ENCODE measurements at regions not wholly inside any gene's neighbourhood (a gene's known extent, or its start where the extent isn't known, plus 50 kb on each side); places are given as distances from the start of the nearest gene placed in this dataset.

DNA sequence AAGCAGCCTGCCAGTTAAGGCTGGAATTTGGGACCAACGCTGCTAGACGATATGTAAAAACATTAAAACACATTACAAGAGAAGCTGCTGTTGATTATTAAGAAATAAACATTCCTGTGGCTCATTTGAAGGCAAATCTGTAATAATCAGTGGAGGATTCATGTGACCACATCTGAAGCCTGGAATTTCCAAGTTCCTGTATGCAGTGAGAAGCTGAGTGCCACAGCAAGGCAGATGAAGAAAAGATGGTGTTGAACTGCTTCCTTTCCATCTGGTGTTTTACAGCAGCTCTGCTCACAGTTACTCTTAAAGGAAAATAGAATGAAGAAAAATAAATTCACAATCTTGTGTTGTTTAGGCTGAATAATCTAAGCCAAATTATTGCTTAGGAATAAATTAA lies 139.3 kb upstream of the ROBO2 start:
- DNase-seq (ENCODE audit: low read depth): no peak

DNA sequence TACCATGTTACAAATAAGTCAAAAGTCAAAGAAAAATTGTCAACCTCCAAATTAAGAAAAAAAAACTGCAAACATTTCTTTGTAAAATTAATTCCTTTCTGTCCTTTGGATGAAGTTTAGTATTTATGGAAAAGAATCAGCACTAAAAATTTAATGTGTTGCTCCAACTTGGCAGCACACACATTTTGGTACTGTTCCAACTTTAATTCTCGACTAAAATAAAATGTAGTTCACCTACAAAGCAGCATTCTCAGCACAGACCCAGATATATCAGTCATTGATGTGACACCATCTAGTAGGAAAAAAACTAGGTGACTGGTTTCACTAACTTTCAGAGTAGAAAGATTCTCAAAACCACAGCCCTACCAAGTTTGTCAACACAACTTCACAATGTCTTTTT lies 131.7 kb upstream of the ROBO2 start:
- DNase-seq (ENCODE audit: low read depth): no peak

DNA sequence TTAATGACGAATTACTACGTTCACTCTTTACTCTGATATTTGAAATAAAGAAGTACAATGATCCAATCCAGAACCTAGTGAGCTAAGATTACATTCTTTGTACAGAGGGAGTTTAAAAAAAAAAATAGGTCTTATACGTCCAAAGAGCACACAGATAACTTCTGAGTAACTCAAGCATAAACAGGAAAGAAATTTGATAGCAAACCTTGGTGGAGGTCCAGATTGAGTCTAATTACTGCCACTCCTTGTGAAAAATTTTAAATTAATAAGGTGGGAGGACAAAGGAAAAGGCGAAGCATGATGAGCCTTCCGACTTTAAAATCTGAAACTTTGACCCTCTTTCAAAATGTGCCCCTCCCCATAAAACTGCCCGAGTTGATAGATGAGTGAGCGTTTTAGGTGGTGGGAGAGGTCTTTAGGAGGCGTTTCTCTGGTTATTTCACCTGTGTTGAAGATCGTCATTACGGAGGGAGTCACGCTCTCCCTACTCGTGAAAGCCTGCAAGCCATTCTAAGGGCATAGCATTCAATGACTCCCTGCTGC lies 127.0 kb upstream of the ROBO2 start:
- no peak for DNase-seq (ENCODE audit: low read depth)

DNA sequence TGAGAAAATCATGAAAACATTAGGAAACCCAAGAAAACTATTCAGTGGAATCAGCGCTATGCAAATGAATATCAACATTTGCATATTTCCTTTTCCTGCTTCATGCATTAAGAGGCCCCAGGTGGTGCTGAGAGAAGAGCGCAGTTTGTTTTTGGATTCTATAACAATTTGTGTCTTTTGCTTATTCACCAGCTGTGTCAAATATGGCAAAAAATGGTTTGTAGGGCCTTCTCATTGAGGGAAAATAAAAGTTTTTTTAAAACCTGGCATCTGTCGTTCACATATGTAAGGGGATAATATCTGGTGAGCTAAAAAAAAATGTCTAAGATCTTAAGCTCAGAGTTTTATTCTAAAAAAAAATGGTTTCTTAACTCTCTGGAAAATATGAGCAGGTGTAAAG lies 122.5 kb upstream of the ROBO2 start:
- no peak for DNase-seq (ENCODE audit: low read depth)

DNA sequence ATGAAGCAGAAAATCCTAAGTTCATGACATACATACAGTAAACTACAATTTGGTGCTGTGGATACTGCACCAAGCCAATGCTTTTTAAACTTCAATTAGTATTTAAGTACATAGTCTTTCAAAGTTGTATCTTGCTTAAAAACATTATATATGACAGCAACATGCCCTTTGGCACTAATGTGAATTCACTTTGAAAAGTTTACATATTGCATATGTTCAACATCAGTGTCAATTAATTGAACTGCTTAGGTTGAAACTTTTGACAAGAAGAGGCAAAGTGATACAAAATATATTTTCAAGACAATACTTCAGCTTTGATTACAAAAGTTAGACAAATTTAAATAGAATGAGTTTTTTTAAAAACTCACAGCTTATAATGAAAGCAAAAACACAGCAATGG lies 119.4 kb upstream of the ROBO2 start:
- DNase-seq (ENCODE audit: low read depth): no peak

DNA sequence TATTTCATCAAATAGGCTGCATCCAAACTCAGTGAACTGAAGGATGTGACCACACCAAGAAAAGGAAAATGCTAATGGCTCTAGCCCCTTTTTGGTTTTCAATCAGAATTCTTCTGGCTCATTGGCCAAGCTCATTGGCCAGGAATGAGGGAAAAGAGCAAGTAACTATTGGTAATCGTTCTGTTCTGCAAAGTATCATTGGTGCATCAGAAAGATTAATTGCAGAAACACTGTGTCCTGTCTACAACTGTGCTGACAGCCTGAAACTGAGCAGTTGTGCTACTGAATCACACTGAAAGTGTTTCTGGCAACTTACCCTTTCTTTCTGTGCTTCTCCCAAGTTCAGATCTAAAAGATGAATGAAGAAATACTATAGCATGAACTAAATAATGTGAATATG lies 116.4 kb upstream of the ROBO2 start:
- no peak for DNase-seq (ENCODE audit: low read depth)

DNA sequence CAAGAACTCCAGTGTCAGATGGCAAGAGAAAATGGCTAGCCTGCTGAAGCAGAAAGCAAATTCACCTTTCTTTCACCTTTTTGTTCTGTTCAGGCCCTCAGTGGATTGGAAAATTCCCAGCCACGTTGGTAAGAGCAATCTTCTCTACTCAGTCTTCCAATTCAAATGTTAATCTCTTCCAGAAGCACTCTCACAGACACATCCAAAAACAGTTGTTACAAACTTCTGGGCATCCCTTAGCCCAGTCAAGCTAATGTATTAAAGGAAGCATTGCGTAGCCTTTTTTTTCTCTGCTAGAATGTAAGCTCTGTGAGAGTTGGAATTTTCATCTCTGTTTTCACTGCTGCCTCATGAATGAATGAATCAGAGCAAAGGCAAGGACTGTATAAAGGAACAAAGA lies 109.2 kb upstream of the ROBO2 start:
- no peak for DNase-seq (ENCODE audit: low read depth)

DNA sequence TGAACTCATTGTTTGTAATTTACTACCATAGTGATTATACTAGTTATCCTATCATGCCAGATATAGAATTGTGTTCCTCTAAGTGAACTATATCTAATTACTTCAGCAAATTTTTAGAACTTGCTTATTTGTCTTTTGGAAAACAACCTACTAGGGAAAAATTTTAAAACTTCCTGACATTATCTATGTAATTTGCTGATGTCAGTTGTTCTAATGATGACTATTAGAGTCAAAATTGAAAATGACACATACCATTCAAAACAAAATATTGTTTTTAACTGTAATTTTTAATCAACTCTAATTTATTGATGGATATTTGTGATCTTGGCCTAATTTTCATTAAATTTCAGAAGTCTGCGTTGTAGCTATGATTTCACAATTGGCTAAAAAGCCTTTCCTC lies 106.7 kb upstream of the ROBO2 start:
- no peak for DNase-seq (ENCODE audit: low read depth)

DNA sequence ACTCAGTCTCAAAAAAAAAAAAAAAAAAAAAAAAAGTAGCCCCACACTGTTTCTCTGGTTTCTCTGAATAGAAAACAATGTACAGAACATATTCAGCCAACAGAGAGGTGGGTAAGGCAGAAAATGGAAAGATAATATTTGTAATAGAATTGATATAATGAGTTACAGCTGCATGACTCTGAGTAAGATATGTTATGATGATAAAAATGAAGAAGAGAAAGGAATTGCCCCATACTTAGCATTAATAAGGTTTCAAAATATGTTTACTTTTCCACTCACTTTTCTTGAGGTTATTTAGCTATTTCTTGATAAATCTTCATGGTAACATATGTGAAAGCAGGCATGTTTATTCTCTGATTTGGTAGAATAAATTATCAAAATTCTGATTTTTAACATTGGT lies 100.9 kb upstream of the ROBO2 start:
- DNase-seq (ENCODE audit: low read depth): no peak

DNA sequence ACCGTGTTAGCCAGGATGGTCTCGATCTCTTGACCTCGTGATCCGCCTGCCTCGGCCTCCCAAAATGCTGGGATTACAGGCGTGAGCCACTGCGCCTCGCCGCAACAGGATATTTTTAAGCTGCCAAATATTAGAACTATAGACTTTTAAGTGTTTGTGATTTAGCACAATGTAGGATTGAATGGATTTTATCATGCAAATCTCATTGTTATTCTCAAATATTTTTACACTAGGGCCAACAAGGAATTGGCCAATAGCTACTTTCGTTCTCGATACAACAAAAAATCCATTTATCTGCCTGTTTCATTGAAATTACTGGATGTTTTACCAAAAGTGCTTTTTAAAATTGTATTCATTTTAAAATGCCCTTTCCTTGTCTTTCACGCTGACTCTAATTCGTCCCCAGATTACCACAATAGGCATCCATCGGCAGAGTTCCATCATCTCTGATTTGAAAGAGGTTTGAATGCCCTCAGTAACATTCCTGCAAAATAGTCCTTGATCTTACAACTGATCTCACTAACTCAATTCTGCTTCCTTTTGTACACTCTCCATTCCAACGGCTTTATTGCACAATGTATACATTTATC lies 99.6 kb upstream of the ROBO2 start:
- DNase-seq (ENCODE audit: low read depth): no peak

DNA sequence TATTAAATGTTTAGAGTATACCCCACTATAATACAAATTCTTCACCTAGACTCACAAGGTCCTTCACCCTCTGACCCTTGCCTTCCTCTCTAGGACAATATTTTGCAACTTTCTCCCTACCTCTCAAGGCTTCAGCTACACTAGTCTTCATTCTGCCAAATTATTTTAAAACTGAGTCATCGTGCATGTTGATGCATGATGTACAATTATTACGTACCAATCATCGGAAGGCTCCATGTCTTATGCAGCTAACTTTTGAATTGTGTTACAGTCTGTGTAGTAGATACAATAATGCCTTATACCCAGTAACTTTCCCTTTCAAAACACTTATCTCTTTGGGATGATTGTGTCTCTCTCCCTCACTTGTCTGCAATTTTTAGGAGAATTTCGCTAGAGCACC lies 98.5 kb upstream of the ROBO2 start:
- DNase-seq (ENCODE audit: low read depth): no peak

DNA sequence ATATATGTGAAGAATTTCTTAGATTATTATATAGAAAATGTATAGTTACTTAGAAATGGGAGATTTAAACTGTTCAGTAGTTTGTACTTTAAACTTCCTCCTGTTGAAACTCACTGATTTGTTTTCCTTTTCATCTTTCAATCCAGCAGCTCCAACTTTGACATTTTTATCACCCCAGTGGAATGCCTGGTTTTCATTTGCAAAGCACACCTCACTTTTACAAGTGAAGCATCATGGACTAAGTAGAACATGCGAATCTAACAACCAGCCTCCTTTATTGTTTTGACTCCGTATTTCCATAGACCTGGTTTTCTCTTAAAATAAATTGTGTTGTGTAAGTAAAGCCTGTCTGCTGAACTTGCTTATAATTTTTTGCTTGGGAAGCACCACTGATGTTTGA lies 97.8 kb upstream of the ROBO2 start:
- DNase-seq (ENCODE audit: low read depth): no peak

DNA sequence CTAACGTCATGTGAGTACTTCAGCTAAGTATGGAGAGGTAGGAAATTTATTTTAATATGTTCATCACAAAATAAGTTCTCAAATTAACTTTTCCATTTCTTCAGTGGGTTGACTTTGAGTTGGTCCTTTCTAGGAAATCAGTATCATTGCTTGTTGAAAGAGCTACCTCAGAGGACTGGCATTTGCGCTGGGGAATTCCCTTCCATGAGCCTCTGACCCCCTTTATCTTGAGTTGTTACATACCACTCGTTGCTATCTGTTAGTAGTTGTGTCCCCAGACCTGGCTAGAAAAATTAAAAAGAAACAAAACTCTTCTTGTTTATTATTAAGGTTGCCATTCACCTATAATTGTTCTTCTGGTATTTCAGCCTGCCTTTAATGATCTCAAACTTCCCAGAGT lies 96.8 kb upstream of the ROBO2 start:
- no peak for DNase-seq (ENCODE audit: low read depth)

DNA sequence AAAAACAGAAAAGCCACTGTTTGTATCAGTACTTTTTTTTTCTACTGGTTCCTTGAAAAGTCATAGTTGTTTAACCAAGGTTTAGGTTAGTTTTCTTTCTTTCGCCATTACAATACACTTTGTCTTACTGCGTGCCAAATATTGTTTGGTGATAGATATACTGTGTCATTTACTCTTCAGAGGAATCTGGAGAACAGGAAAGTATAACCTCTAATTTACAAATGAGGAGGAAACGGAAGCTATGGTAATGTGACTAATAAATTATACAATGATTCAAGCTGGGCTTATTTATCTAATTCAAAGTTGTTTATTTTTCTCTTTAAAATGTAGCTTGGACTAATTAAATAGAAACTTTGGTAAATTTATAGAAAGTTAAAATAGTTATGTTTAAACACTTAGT lies 96.2 kb upstream of the ROBO2 start:
- DNase-seq (ENCODE audit: low read depth): no peak

DNA sequence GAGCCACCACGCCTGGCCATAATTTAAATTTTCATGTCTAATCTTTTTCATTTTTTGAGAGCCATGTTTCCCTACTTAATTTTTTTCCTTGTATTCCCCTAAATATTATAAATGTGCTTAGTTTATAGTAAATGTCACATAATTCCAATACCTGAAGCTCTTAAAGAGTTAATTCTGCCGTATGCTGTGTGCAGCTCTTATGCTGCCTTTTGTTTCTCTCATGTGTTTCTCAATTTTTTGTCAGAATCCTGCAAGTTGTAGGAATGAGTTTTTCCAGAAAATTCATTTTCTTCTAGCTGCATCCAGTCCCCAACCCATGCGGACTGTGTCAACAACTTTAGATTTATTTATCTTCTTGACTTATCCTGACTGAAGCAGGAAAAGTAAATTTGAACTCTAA lies 90.9 kb upstream of the ROBO2 start:
- no peak for DNase-seq (ENCODE audit: low read depth)

DNA sequence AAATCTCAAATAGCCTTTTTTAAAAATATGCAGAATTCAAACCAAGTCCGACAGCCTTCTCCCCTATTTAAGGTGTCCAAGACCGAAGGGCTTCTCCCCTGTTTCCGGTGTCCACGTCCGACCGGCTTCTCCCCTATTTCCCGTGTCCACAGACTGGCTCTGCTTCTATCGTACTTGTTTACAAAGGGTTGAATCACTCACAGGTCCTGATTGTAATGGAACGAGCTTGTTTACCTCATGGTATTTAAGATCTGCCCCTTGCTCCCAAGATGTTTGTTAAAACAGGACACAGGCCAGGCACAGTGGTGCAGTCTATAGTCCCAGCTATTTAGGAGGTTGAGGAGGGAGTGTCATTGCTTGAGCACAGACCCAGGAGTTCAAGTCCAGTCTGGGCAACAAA lies 90.4 kb upstream of the ROBO2 start:
- no peak for DNase-seq (ENCODE audit: low read depth)

DNA sequence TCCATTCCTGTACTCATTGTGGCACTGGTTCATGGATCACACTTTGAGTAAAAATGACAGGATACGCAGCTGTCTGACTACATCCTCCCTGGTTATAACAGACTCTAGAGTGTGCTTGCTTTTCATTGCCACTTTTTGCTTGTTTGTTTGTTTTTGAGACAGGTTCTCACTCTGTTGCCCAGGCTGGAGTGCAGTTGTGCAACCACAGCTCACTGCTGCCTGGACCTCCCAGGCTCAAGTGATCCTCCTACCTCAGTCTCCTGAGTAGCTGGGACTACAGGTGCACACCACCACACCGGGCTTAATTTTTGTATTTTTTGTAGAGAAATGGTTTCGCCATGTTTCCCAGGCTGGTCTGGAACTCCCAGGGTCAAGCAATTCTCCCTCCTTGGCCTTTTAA lies 89.3 kb upstream of the ROBO2 start:
- no peak for DNase-seq (ENCODE audit: low read depth)

DNA sequence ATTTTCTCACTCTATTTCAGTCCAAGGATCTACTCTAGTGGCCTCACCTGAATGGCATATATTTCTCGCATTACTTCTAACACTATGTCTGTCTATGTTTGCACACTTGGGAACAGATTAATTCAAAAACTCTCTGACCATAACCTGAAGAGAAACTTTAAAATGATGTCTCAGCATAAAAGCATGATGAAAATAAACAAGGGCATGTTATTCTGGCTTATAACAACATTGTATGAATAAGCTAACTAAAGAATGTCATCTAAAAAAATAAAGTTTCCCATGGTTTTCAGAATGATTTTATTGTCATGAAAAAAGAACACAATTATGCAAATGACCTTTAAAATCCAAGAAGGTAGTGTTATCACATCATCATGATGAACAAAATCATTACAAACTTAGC lies 85.5 kb upstream of the ROBO2 start:
- no peak for DNase-seq (ENCODE audit: low read depth)

DNA sequence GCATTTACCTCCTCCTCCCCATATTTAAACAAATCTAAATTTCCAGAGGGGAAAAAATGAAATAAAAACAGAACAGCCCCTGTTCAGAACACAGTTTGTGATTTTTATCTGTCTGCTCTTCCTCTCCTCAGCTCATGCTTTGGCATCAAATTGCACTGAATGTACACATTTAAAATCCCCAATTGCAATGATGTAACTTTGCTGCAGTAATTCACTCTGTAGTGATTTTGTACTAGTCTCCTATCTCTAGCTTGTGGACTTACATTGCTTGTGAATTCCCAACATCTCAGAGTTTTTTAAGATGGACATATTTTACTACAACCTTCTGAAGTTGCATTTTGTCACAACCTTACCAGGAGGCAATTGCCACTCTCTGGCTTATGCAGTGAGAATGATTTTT lies 81.6 kb upstream of the ROBO2 start:
- DNase-seq (ENCODE audit: low read depth): no peak

DNA sequence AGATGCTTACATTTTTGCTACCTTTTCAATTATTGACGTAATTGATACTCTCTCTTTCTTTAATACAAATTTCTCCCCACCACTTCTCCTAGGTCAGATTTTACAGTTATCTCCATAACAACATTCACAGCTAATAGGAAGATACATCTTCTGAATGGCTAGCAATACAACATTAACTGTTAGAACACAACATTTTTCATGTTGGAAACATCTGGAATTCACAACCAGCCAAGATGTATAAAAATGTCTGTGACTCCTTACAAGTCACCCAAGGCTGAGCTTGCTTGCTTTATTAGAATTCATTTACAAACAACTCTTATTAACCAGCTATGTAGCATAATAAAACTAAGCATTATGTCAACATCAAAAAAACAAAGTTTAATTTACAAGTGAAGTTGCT lies 81.0 kb upstream of the ROBO2 start:
- no peak for DNase-seq (ENCODE audit: low read depth)

DNA sequence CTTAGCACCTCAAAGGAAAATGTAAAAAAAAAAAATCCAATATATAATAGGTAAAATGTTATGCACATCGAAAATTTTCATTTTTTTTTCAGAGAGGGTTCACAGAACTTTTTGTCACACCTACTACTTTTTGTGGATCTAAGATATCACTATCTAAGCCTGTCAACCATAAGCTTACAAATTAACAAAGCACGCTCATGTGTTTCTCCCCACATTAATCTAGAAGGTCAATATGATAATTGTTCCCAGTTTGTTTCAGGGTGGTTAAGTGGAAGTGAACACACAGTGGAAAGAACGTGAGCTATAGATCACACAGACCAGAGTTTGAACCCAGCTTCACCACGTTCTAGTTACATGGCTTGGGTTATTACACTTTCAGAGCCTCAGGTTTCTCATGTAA lies 78.6 kb upstream of the ROBO2 start:
- DNase-seq (ENCODE audit: low read depth): no peak

DNA sequence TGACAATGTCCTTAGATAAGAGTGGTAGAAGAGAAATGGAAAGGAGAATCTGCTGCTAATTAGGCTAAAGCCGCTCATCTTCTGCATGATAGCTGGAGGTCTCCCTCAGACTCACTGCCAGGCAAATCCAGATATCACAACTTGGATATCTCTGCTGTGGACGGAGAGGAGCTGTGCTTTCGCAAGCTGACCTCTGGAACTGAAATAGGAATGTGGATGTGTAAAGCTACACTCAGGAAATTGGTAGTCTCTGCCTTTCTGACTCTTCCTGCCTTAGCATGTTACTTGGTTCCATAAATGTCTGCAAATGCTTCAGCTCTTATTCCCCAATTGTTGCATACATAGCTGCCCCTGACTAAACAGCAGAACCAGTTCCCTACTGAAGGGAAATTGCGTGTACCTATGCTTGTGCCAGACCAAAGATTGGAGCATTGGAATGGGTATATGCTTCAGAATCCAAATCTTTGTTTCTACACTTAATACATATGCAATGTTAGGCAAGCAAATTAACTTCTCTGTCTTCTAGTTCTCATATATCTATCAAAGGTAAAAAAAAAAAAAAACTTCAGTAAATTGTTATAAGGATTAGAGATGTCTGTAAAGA lies 74.7 kb upstream of the ROBO2 start:
- no peak for DNase-seq (ENCODE audit: low read depth)

DNA sequence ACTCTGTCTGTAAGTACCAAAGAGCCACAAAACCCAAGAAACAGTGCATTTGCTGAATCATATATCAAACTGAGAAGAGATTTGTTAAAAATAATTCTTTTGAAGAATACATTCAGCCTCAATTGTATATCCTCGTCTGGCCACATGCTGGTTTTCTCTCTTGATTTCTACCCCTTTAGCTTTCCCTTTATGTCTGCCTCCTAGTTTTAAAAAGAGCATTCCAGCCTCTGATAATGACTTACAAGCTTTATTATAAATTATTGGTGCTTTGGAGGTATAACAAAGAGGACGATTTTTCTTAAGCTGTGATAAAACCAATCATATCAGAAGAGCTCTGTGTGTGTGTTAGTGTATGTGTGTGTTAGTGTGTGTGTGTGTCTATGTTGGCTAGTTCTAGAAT lies 70.4 kb upstream of the ROBO2 start:
- no peak for DNase-seq (ENCODE audit: low read depth)

DNA sequence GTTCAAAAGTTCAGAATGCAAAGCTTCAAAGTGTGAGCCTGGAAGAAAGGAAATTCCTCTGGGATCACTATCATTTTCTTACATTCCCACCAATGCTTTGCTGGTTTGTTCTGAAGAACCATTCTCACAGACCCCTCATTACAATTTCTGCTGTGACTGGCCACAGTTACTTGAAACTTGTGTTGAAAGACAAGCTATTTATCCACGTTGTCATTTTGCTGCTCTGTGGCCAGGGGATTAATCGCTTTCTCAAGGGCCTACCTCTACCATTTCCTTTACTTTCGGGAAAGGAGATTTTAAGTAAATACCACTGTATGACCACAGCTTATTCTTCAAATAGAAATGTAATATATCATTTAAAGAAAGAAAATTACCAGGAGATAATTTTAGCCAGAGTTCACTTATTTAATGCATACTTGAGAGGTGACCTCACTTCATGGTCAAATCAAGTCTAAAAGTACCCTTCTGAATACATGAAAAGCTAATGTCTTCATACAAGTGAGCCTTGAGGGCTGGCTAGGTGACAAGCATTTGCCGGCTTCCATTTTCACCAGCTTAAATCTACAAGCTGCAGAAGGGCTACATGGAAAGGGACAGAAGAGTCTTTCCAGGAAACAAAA lies 69.8 kb upstream of the ROBO2 start:
- DNase-seq (ENCODE audit: low read depth): no peak
